Left lung (tissue), 4 donors: ENCODE measurements at regions not wholly inside any gene's neighbourhood (a gene's known extent, or its start where the extent isn't known, plus 50 kb on each side); places are given as distances from the start of the nearest gene placed in this dataset.

Experiments
- ATAC-seq: fragments of 200-7000 bp; cut with Tn5 transposase; one replicate; pipeline ENCODE4 v1.9.1; 2020; ENCODE audit warnings: moderate library complexity
- DNase-seq, 4 donors: peaks; one replicate each; pipeline ENCODE4 v3.0.0-alpha.2; 2013 to 2020
- H3K27ac ChIP-seq, 2 donors: fragments of 200-600 bp; sonication (generic) in 1 of 2; one replicate each; pipeline versions ENCODE4 v1.5.0 to v1.8.0; 2020 to 2021
- H3K27me3 ChIP-seq, 2 donors: fragments of 200-600 bp; sonication (generic) in 1 of 2; one replicate each; pipeline versions ENCODE4 v1.5.0 to v1.8.0; 2020 to 2021
- H3K36me3 ChIP-seq, 2 donors: fragments of 200-600 bp; sonication (generic) in 1 of 2; one replicate each; pipeline versions ENCODE4 v1.5.0 to v1.8.0; 2020 to 2021
- H3K4me1 ChIP-seq, 2 donors: fragments of 200-600 bp; one replicate each; pipeline ENCODE4 v1.8.0; 2021
- H3K4me3 ChIP-seq, 2 donors: fragments of 200-600 bp; sonication (generic) in 1 of 2; one replicate each; pipeline versions ENCODE4 v1.5.0 to v1.8.0; 2020 to 2021; ENCODE audit warnings: mild to moderate bottlenecking in 1 of 2
- H3K9me3 ChIP-seq, 2 donors: fragments of 200-600 bp; sonication (generic) in 1 of 2; one replicate each; pipeline versions ENCODE4 v1.5.0 to v1.8.0; 2020 to 2021
- intact Hi-C, 2 donors: fragments of 100-400 bp; cut with DNase I; formaldehyde crosslinking; loops; one replicate each; pipeline versions ENCODE4 v1.11.2 to v1.14.2; 2022
- TF ChIP-seq, protein P1 (sequence below), 2 donors: fragments of 200-600 bp; sonication (generic) in 1 of 2; IDR thresholded peaks; one replicate each; pipeline versions ENCODE4 v1.5.0 to v1.8.0; 2021; ENCODE audit warnings: antibody characterized with exemption in 2 of 2
- donor health status: DM: no; HTN: yes; CAD: no.
- donor health status: DM: no; HTN: no; CAD: no.

DNA sequence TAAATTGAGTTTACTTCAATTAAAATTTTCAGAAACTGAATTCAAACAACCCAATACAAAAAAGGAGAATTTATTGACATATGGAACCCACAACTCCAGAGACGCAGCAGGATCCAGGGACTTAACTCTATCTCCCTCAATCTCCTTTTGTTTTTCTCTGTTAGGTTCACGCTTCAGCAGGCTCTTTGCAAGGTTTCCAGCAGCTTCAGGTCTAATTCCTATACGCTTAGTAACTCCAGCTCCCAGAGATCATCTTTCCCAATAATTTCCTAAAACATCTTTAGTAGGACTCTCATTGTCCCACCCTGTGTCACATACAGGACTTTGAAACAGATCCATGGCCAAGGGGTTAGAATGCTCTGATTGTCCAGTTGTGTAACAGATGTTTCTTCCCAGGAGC, 175.2 kb downstream of the RMST start:
- Histone ChIP-seq H3K4me3 (no peak overlapping the region), H3K27ac (no peak overlapping the region), H3K36me3 (no peaks in the 10 kb centered on the region), H3K27me3 (no peaks in the 10 kb centered on the region), H3K9me3 (no peaks in the 10 kb centered on the region), H3K4me1 (no peaks in the 10 kb centered on the region)
- intact Hi-C loops, result no loop called here
- TF ChIP-seq, protein P1, sequence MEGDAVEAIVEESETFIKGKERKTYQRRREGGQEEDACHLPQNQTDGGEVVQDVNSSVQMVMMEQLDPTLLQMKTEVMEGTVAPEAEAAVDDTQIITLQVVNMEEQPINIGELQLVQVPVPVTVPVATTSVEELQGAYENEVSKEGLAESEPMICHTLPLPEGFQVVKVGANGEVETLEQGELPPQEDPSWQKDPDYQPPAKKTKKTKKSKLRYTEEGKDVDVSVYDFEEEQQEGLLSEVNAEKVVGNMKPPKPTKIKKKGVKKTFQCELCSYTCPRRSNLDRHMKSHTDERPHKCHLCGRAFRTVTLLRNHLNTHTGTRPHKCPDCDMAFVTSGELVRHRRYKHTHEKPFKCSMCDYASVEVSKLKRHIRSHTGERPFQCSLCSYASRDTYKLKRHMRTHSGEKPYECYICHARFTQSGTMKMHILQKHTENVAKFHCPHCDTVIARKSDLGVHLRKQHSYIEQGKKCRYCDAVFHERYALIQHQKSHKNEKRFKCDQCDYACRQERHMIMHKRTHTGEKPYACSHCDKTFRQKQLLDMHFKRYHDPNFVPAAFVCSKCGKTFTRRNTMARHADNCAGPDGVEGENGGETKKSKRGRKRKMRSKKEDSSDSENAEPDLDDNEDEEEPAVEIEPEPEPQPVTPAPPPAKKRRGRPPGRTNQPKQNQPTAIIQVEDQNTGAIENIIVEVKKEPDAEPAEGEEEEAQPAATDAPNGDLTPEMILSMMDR (IDR thresholded peaks at IDR 0.05), result no peak
- ATAC-seq (no peak), DNase-seq (no peak)

DNA sequence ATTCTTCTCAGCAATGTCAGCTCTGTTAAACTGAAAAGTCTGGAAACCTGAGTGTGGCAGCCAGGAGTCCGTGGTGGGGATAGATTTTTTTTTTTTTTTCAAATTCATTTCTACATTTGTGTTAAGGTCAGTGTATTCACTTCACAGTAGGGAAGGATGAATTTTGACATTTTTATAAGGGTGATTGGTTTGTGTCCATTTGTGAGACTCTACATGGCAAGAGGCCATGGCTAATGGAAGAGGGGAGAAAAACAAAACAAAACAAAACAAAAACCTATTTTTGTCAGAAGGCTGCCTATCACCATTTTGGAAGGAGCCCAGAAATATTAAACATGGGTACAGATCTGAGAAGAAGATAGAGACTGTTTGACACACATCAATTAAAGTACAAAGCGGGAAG, 176.1 kb downstream of the RMST start:
- DNase-seq, result no peak
- intact Hi-C loops, result no loop called here
- H3K27me3 ChIP-seq, result no peaks in the 10 kb centered on the region
- no peaks in the 10 kb centered on the region for H3K36me3 ChIP-seq
- TF ChIP-seq, protein P1 (IDR thresholded peaks at IDR 0.05), result no peak
- H3K4me3 ChIP-seq, result no peak overlapping the region
- H3K9me3 ChIP-seq, result no peaks in the 10 kb centered on the region
- no peak overlapping the region for H3K27ac ChIP-seq
- no peaks in the 10 kb centered on the region for H3K4me1 ChIP-seq
- ATAC-seq, result no peak

DNA sequence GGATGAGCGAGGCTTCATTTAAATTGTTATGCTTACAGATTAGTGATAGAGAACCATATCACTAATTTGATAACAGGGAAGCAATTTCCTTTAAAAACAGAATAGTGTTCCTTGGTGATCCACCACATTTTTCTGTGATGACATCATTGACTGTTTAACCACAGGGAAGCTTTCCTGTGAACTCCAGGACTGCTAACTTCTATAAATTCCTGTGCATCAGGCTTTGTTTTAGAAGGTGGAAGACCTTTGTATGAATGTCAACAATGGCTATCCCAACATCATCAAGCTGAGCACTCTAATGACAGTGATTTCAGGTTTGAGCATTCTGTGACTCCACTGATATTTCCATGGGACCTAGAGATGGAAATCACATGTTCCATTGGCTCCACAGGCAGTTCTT, 177.1 kb downstream of the RMST start:
- TF ChIP-seq, protein P1 (IDR thresholded peaks at IDR 0.05), result no peak
- DNase-seq (no peak), ATAC-seq (no peak)
- Histone ChIP-seq H3K27me3 (no peaks in the 10 kb centered on the region), H3K27ac (no peak overlapping the region), H3K36me3 (no peaks in the 10 kb centered on the region), H3K9me3 (no peaks in the 10 kb centered on the region), H3K4me1 (no peaks in the 10 kb centered on the region), H3K4me3 (no peak overlapping the region)
- intact Hi-C loops, result no loop called here

DNA sequence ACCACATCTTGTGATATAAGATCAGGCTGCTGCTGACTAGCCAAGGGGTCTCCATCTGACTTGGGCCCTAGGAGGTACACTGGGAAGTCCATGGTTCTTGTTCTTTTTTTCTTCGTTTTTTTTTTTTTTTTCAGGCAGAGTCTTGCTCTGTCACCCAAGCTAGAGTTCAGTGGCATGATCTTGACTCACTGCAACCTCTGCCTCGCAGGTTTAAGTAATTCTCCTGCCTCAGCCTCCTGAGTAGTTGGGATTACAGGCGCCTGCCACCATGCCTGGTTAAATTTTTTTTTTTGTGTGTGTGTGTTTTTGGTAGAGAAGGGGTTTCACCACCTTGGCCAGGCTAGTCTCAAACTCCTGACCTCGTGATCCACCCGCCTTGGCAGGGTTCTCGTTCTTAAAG, 178.2 kb downstream of the RMST start:
- Histone ChIP-seq H3K27ac (no peak overlapping the region), H3K36me3 (no peaks in the 10 kb centered on the region), H3K4me3 (no peak overlapping the region), H3K4me1 (no peaks in the 10 kb centered on the region), H3K27me3 (no peaks in the 10 kb centered on the region), H3K9me3 (no peaks in the 10 kb centered on the region)
- intact Hi-C loops, result no loop called here
- DNase-seq (no peak), ATAC-seq (no peak)
- TF ChIP-seq, protein P1 (IDR thresholded peaks at IDR 0.05), result no peak

DNA sequence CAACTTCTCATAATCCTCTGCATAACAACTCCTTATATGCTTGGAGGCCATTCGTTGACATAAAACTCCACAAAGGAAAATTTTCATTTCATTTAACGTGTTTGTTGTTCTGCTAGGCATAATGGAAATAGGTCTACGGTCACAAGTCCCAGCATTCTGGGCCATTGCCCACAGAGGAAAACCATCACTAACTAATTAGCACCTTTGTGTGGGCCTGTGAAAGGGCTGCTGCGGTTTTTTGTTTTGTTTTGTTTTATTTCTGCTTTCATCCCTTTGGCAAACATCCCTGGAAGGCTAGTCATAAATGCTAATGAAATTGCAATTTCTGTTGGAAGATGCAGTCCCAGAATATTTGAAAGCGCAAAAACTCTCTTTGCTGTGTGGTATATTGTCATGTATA, 180.3 kb downstream of the RMST start:
- DNase-seq, result no peak
- intact Hi-C loops, result no loop called here
- Histone ChIP-seq H3K27ac (no peak overlapping the region), H3K4me1 (no peaks in the 10 kb centered on the region), H3K4me3 (no peak overlapping the region), H3K36me3 (no peaks in the 10 kb centered on the region), H3K9me3 (no peaks in the 10 kb centered on the region), H3K27me3 (no peaks in the 10 kb centered on the region)
- no peak for ATAC-seq
- TF ChIP-seq, protein P1 (IDR thresholded peaks at IDR 0.05), result no peak
